WTC11 (cell line): ENCODE measurements at regions not wholly inside any gene's neighbourhood (a gene's known extent, or its start where the extent isn't known, plus 50 kb on each side); places are given as distances from the start of the nearest gene placed in this dataset.
"Not testable (repeated sequence)": the region's sequence is repeated elsewhere in the genome, so short reads cannot be mapped to it uniquely, and the experiment has no call there.

ENCODE experiments used
- CREB1 ChIP-seq: sonication (generic); formaldehyde crosslinking; IDR thresholded peaks from 2 replicates; pipeline ENCODE4 v1.8.0; 2023; ENCODE audit warnings: mild to moderate bottlenecking, missing genetic modification reagents
- CTCF ChIP-seq: fragments of 200-600 bp; IDR thresholded peaks from 2 replicates; pipeline ENCODE4 v1.8.0; 2022; ENCODE audit warnings: antibody characterized with exemption
- E2F1 ChIP-seq: sonication (generic); formaldehyde crosslinking; IDR thresholded peaks from 2 replicates; pipeline ENCODE4 v1.8.0; 2022; ENCODE audit warnings: mild to moderate bottlenecking, missing genetic modification reagents
- RELA ChIP-seq: sonication (generic); formaldehyde crosslinking; IDR thresholded peaks from 2 replicates; pipeline ENCODE4 v1.8.1; 2022; ENCODE audit warnings: missing genetic modification reagents, mild to moderate bottlenecking, borderline replicate concordance
- TCF7 ChIP-seq: sonication (generic); formaldehyde crosslinking; IDR thresholded peaks from 2 replicates; pipeline ENCODE4 v1.8.0; 2022; ENCODE audit warnings: mild to moderate bottlenecking, low read depth, missing genetic modification reagents, moderate library complexity
- TP53 ChIP-seq: sonication (generic); formaldehyde crosslinking; IDR thresholded peaks from 2 replicates; pipeline ENCODE4 v1.8.1; 2023; ENCODE audit warnings: mild to moderate bottlenecking, missing genetic modification reagents
- TF ChIP-seq, protein P1 (sequence below): sonication (generic); formaldehyde crosslinking; IDR thresholded peaks from 2 replicates; pipeline ENCODE4 v1.8.1; 2023; ENCODE audit warnings: mild to moderate bottlenecking, missing genetic modification reagents, borderline replicate concordance

DNA sequence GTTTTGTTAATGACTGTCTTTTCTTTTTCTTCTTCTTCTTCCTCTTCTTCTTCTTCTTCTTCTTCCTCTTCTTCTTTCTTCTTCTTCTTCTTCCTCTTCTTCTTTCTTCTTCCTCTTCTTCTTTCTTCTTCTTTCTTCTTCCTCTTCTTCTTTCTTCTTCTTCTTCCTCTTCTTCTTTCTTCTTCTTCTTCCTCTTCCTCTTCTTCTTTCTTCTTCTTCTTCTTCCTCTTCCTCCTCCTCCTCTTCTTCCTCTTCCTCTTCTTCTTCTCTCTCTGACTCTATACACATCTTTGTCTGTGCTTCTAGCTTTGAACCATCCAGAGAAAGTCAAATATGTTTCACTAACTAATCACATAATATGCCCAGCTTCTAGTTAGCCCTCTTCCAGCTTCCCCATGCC, 214.7 kb downstream of the PLA2G4A start:
- not testable (repeated sequence) for TF ChIP-seq RELA; TP53 (CRISPR knock-in tag); E2F1 (CRISPR knock-in tag); CTCF; CREB1; TCF7 (CRISPR knock-in tag)
- TF ChIP-seq, protein P1, sequence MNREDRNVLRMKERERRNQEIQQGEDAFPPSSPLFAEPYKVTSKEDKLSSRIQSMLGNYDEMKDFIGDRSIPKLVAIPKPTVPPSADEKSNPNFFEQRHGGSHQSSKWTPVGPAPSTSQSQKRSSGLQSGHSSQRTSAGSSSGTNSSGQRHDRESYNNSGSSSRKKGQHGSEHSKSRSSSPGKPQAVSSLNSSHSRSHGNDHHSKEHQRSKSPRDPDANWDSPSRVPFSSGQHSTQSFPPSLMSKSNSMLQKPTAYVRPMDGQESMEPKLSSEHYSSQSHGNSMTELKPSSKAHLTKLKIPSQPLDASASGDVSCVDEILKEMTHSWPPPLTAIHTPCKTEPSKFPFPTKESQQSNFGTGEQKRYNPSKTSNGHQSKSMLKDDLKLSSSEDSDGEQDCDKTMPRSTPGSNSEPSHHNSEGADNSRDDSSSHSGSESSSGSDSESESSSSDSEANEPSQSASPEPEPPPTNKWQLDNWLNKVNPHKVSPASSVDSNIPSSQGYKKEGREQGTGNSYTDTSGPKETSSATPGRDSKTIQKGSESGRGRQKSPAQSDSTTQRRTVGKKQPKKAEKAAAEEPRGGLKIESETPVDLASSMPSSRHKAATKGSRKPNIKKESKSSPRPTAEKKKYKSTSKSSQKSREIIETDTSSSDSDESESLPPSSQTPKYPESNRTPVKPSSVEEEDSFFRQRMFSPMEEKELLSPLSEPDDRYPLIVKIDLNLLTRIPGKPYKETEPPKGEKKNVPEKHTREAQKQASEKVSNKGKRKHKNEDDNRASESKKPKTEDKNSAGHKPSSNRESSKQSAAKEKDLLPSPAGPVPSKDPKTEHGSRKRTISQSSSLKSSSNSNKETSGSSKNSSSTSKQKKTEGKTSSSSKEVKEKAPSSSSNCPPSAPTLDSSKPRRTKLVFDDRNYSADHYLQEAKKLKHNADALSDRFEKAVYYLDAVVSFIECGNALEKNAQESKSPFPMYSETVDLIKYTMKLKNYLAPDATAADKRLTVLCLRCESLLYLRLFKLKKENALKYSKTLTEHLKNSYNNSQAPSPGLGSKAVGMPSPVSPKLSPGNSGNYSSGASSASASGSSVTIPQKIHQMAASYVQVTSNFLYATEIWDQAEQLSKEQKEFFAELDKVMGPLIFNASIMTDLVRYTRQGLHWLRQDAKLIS: not testable (repeated sequence)
